NCI-H2171 (cell line): ENCODE measurements at regions not wholly inside any gene's neighbourhood (a gene's known extent, or its start where the extent isn't known, plus 50 kb on each side); places are given as distances from the start of the nearest gene placed in this dataset.
A peak's percentile ranks its signal among the peaks of the same experiment; 100 is the strongest.
"Not testable (repeated sequence)": the region's sequence is repeated elsewhere in the genome, so short reads cannot be mapped to it uniquely, and the experiment has no call there.

Experiments used
- DNase-seq: peaks from one replicate; lab custom pipeline; 2025; lab: John Stamatoyannopoulos, UW

GRCh38 chr7:35975851-35976454 is 175.1 kb downstream of the SEPTIN7 start:
- peak; percentile 46 for DNase-seq

- not testable (repeated sequence) for DNase-seq
These were observed 174.0 kb upstream of the EEPD1 start for GRCh38 chr7:35978816-35979640.

- no peak for DNase-seq
These were observed 170.5 kb upstream of the EEPD1 start for GRCh38 chr7:35982600-35982999.

- DNase-seq, result no peak
These were observed 169.4 kb upstream of the EEPD1 start for GRCh38 chr7:35983626-35984025.

- peak; percentile 48 for DNase-seq
These were observed 167.8 kb upstream of the EEPD1 start for GRCh38 chr7:35985126-35985754.

- no peak for DNase-seq
These were observed 166.0 kb upstream of the EEPD1 start for GRCh38 chr7:35987016-35987415.

GRCh38 chr7:35988105-35988504 is 164.9 kb upstream of the EEPD1 start:
- no peak for DNase-seq

- no peak for DNase-seq
These were observed 164.2 kb upstream of the EEPD1 start for GRCh38 chr7:35988818-35989217.

GRCh38 chr7:35991511-35992232 is 161.4 kb upstream of the EEPD1 start:
- DNase-seq, result no peak

GRCh38 chr7:35992436-35992835 is 160.6 kb upstream of the EEPD1 start:
- no peak for DNase-seq

- no peak for DNase-seq
These were observed 159.9 kb upstream of the EEPD1 start for GRCh38 chr7:35993113-35993512.

- no peak for DNase-seq
These were observed 159.1 kb upstream of the EEPD1 start for GRCh38 chr7:35993676-35994606.

GRCh38 chr7:35995334-35995733 is 157.7 kb upstream of the EEPD1 start:
- DNase-seq, result no peak

GRCh38 chr7:35998481-35998880 is 154.6 kb upstream of the EEPD1 start:
- DNase-seq, result no peak

GRCh38 chr7:36001546-36001945 is 151.5 kb upstream of the EEPD1 start:
- DNase-seq, result no peak

- DNase-seq, result no peak
These were observed 150.2 kb upstream of the EEPD1 start for GRCh38 chr7:36002900-36003299.

- no peak for DNase-seq
These were observed 149.7 kb upstream of the EEPD1 start for GRCh38 chr7:36003343-36003742.

- DNase-seq, result no peak
These were observed 147.8 kb upstream of the EEPD1 start for GRCh38 chr7:36005293-36005692.

GRCh38 chr7:36005876-36006275 is 147.2 kb upstream of the EEPD1 start:
- DNase-seq, result no peak

GRCh38 chr7:36006636-36007229 is 146.3 kb upstream of the EEPD1 start:
- DNase-seq, result no peak
